ENCODE measurements at regions not wholly inside any gene's neighbourhood (a gene's known extent, or its start where the extent isn't known, plus 50 kb on each side); places are given as distances from the start of the nearest gene placed in this dataset.

GRCh38 chr16:80390046-80390445, 150.7 kb upstream of the DYNLRB2 start:
- Histone ChIP-seq H3K9me3 (replicated peaks) (no peaks in the 10 kb centered on the region), H3K36me3 (no peaks in the 10 kb centered on the region), H3K27me3 (no peaks in the 10 kb centered on the region), H3K4me3 (no peak overlapping the region), H3K27ac (no peak overlapping the region), H3K4me1 (no peaks in the 10 kb centered on the region)
- DNase-seq: no peak

GRCh38 chr16:80389338-80389737, 151.5 kb upstream of the DYNLRB2 start:
- no peaks in the 10 kb centered on the region for H3K4me1 ChIP-seq

GRCh38 chr16:80387318-80387921, 153.4 kb upstream of the DYNLRB2 start:
- Histone ChIP-seq H3K4me1 (no peaks in the 10 kb centered on the region), H3K27ac (no peak overlapping the region), H3K36me3 (no peaks in the 10 kb centered on the region), H3K9me3 (replicated peaks) (no peaks in the 10 kb centered on the region), H3K27me3 (no peaks in the 10 kb centered on the region), H3K4me3 (no peak overlapping the region)
- DNase-seq: no peak

More at GRCh38 chr16:80389338-80389737, 151.5 kb upstream of the DYNLRB2 start:
- DNase-seq: no peak
- Histone ChIP-seq H3K36me3 (no peaks in the 10 kb centered on the region), H3K4me3 (no peak overlapping the region), H3K27ac (no peak overlapping the region), H3K27me3 (no peaks in the 10 kb centered on the region), H3K9me3 (replicated peaks) (no peaks in the 10 kb centered on the region)

- no peak for DNase-seq
- Histone ChIP-seq H3K4me1 (no peaks in the 10 kb centered on the region), H3K27ac (no peak overlapping the region), H3K27me3 (no peaks in the 10 kb centered on the region), H3K36me3 (no peaks in the 10 kb centered on the region), H3K4me3 (no peak overlapping the region), H3K9me3 (replicated peaks) (no peaks in the 10 kb centered on the region)
Measured at GRCh38 chr16:80384862-80385261, 155.9 kb upstream of the DYNLRB2 start.

GRCh38 chr16:80380514-80380913, 160.3 kb upstream of the DYNLRB2 start:
- H3K27me3 ChIP-seq: no peaks in the 10 kb centered on the region
- H3K36me3 ChIP-seq: no peaks in the 10 kb centered on the region
- no peaks in the 10 kb centered on the region for H3K4me1 ChIP-seq
- H3K27ac ChIP-seq: no peak overlapping the region
- H3K4me3 ChIP-seq: no peak overlapping the region
- no peak for DNase-seq
- H3K9me3 ChIP-seq (replicated peaks): no peaks in the 10 kb centered on the region

- no peak for DNase-seq
- Histone ChIP-seq H3K4me1 (no peaks in the 10 kb centered on the region), H3K36me3 (no peaks in the 10 kb centered on the region), H3K27me3 (no peaks in the 10 kb centered on the region), H3K27ac (no peak overlapping the region), H3K9me3 (replicated peaks) (no peaks in the 10 kb centered on the region), H3K4me3 (no peak overlapping the region)
Measured at GRCh38 chr16:80377096-80377956, 163.5 kb upstream of the DYNLRB2 start.

GRCh38 chr16:80375973-80376372, 164.8 kb upstream of the DYNLRB2 start:
- Histone ChIP-seq H3K27me3 (no peaks in the 10 kb centered on the region), H3K36me3 (no peaks in the 10 kb centered on the region), H3K4me3 (no peak overlapping the region), H3K27ac (no peak overlapping the region), H3K4me1 (no peaks in the 10 kb centered on the region), H3K9me3 (replicated peaks) (no peaks in the 10 kb centered on the region)
- no peak for DNase-seq

- Histone ChIP-seq H3K36me3 (no peaks in the 10 kb centered on the region), H3K4me1 (no peaks in the 10 kb centered on the region), H3K27me3 (no peaks in the 10 kb centered on the region), H3K4me3 (no peak overlapping the region), H3K27ac (no peak overlapping the region), H3K9me3 (replicated peaks) (no peaks in the 10 kb centered on the region)
- no peak for DNase-seq
Measured at GRCh38 chr16:80375513-80375912, 165.3 kb upstream of the DYNLRB2 start.

- no peak for DNase-seq
- Histone ChIP-seq H3K27me3 (no peaks in the 10 kb centered on the region), H3K4me1 (no peaks in the 10 kb centered on the region), H3K36me3 (no peaks in the 10 kb centered on the region), H3K27ac (no peak overlapping the region), H3K4me3 (no peak overlapping the region), H3K9me3 (replicated peaks) (no peaks in the 10 kb centered on the region)
Measured at GRCh38 chr16:80372341-80372740, 168.5 kb upstream of the DYNLRB2 start.

GRCh38 chr16:80369138-80369958, 171.4 kb upstream of the DYNLRB2 start:
- no peaks in the 10 kb centered on the region for H3K9me3 ChIP-seq (replicated peaks)
- peak; percentile 12 to 36 for DNase-seq

GRCh38 chr16:80367037-80367658, 173.6 kb upstream of the DYNLRB2 start:
- Histone ChIP-seq H3K27me3 (no peaks in the 10 kb centered on the region), H3K4me1 (no peaks in the 10 kb centered on the region), H3K27ac (no peak overlapping the region), H3K9me3 (replicated peaks) (no peaks in the 10 kb centered on the region), H3K36me3 (no peaks in the 10 kb centered on the region), H3K4me3 (no peak overlapping the region)
- no peak for DNase-seq

More at GRCh38 chr16:80369138-80369958, 171.4 kb upstream of the DYNLRB2 start:
- H3K36me3 ChIP-seq: no peaks in the 10 kb centered on the region
- H3K27ac ChIP-seq: no peak overlapping the region
- no peaks in the 10 kb centered on the region for H3K4me1 ChIP-seq
- H3K4me3 ChIP-seq: no peak overlapping the region
- H3K27me3 ChIP-seq: no peaks in the 10 kb centered on the region

GRCh38 chr16:80366023-80366422, 174.8 kb upstream of the DYNLRB2 start:
- Histone ChIP-seq H3K27me3 (no peaks in the 10 kb centered on the region), H3K4me3 (no peak overlapping the region), H3K27ac (no peak overlapping the region), H3K4me1 (no peaks in the 10 kb centered on the region), H3K9me3 (replicated peaks) (no peaks in the 10 kb centered on the region), H3K36me3 (no peaks in the 10 kb centered on the region)
- no peak for DNase-seq

GRCh38 chr16:80362816-80363215, 178.0 kb upstream of the DYNLRB2 start:
- H3K4me1 ChIP-seq: no peaks in the 10 kb centered on the region
- H3K9me3 ChIP-seq (replicated peaks): no peaks in the 10 kb centered on the region
- H3K27me3 ChIP-seq: no peaks in the 10 kb centered on the region
- no peak overlapping the region for H3K27ac ChIP-seq
- no peak overlapping the region for H3K4me3 ChIP-seq
- no peak for DNase-seq
- no peaks in the 10 kb centered on the region for H3K36me3 ChIP-seq

- no peaks in the 10 kb centered on the region for H3K36me3 ChIP-seq
- H3K27me3 ChIP-seq: no peaks in the 10 kb centered on the region
- no peak for DNase-seq
- no peaks in the 10 kb centered on the region for H3K9me3 ChIP-seq (replicated peaks)
- H3K4me3 ChIP-seq: no peak overlapping the region
- no peak overlapping the region for H3K27ac ChIP-seq
- no peaks in the 10 kb centered on the region for H3K4me1 ChIP-seq
Measured at GRCh38 chr16:80356365-80356764, 184.4 kb upstream of the DYNLRB2 start.

GRCh38 chr16:80355335-80355734, 185.5 kb upstream of the DYNLRB2 start:
- DNase-seq: no peak
- no peak overlapping the region for H3K4me3 ChIP-seq
- H3K36me3 ChIP-seq: no peaks in the 10 kb centered on the region
- no peaks in the 10 kb centered on the region for H3K4me1 ChIP-seq
- H3K27ac ChIP-seq: no peak overlapping the region
- H3K9me3 ChIP-seq (replicated peaks): no peaks in the 10 kb centered on the region
- H3K27me3 ChIP-seq: no peaks in the 10 kb centered on the region

All from SJCRH30 (cell line).